OCI-LY3 (cell line): ENCODE measurements at regions not wholly inside any gene's neighbourhood (a gene's known extent, or its start where the extent isn't known, plus 50 kb on each side); places are given as distances from the start of the nearest gene placed in this dataset.

Source experiments
- H2AFZ ChIP-seq: fragments of 200-600, 300-600 bp; shearing (Covaris generic); 2 replicates; pipeline ENCODE4 v1.6.0; 2014; ENCODE audit warnings: antibody characterized with exemption, low read depth, low read length
- H3K27ac ChIP-seq: fragments of 200-600, 300-600 bp; sonication (generic); 2 replicates; pipeline ENCODE4 v1.5.1; 2014; ENCODE audit warnings: mild to moderate bottlenecking, low read length, moderate library complexity, mixed read lengths
- H3K27me3 ChIP-seq: fragments of 200-600, 300-600 bp; sonication (generic); 2 replicates; pipeline ENCODE4 v1.6.1; 2014; ENCODE audit warnings: low read depth, low read length, mixed read lengths
- H3K36me3 ChIP-seq: fragments of 200-600, 300-600 bp; sonication (generic); replicated peaks from 2 replicates; pipeline ENCODE3; 2014; ENCODE audit warnings: low read depth, low read length, mixed read lengths
- H3K4me1 ChIP-seq: fragments of 300-600, 200-600 bp; sonication (generic); 2 replicates; pipeline ENCODE4 v1.6.1; 2014; ENCODE audit warnings: low read length, mixed read lengths
- H3K4me2 ChIP-seq: fragments of 200-600, 300-600 bp; sonication (generic); 2 replicates; pipeline ENCODE4 v1.6.1; 2014; ENCODE audit warnings: low read length, mixed read lengths
- H3K4me3 ChIP-seq: fragments of 300-600, 200-600 bp; sonication (generic); 2 replicates; pipeline ENCODE4 v1.5.1; 2014; ENCODE audit warnings: antibody characterized with exemption, mild to moderate bottlenecking, low read length, moderate library complexity
- H3K79me2 ChIP-seq: fragments of 300-600, 200-600 bp; shearing (Covaris generic); 2 replicates; pipeline ENCODE4 v1.6.1; 2014; ENCODE audit warnings: mild to moderate bottlenecking, low read length, mixed read lengths
- H3K9ac ChIP-seq: fragments of 300-600, 200-600 bp; shearing (Covaris generic); 2 replicates; pipeline ENCODE4 v1.6.0; 2014; ENCODE audit warnings: mild to moderate bottlenecking, low read length, moderate library complexity
- H3K9me3 ChIP-seq: fragments of 200-600, 300-600 bp; shearing (Covaris generic); 2 replicates; pipeline ENCODE4 v1.6.1; 2014; ENCODE audit warnings: low read length, mixed read lengths; ENCODE audit not compliant: insufficient read depth
- H4K20me1 ChIP-seq: fragments of 200-600, 300-600 bp; sonication (generic); 2 replicates; pipeline ENCODE4 v1.6.1; 2016; ENCODE audit warnings: low read length, mixed read lengths; ENCODE audit not compliant: insufficient read depth
- EZH2phosphoT487 ChIP-seq: fragments of 200-600 bp; shearing (Covaris generic); IDR thresholded peaks from 2 replicates; pipeline ENCODE4 v1.6.1; 2018; ENCODE audit warnings: antibody characterized with exemption, mixed run types, low read depth
- TF ChIP-seq, protein P1 (sequence below): fragments of 200-600, 300-600 bp; sonication (generic); IDR thresholded peaks from 2 replicates; pipeline ENCODE4 v1.5.1; 2014; ENCODE audit warnings: antibody characterized with exemption, low read length, low read depth

- H3K9me3 ChIP-seq, result no peaks in the 10 kb centered on the region
- no peaks in the 10 kb centered on the region for H4K20me1 ChIP-seq
- TF ChIP-seq, protein P1, sequence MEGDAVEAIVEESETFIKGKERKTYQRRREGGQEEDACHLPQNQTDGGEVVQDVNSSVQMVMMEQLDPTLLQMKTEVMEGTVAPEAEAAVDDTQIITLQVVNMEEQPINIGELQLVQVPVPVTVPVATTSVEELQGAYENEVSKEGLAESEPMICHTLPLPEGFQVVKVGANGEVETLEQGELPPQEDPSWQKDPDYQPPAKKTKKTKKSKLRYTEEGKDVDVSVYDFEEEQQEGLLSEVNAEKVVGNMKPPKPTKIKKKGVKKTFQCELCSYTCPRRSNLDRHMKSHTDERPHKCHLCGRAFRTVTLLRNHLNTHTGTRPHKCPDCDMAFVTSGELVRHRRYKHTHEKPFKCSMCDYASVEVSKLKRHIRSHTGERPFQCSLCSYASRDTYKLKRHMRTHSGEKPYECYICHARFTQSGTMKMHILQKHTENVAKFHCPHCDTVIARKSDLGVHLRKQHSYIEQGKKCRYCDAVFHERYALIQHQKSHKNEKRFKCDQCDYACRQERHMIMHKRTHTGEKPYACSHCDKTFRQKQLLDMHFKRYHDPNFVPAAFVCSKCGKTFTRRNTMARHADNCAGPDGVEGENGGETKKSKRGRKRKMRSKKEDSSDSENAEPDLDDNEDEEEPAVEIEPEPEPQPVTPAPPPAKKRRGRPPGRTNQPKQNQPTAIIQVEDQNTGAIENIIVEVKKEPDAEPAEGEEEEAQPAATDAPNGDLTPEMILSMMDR, result no peak
- no peak for TF ChIP-seq EZH2phosphoT487
- H3K4me2 ChIP-seq, result no peak overlapping the region
- H3K27me3 ChIP-seq, result no peaks in the 10 kb centered on the region
- no peak overlapping the region for H2AFZ ChIP-seq
- no peak overlapping the region for H3K4me3 ChIP-seq
- no peaks in the 10 kb centered on the region for H3K4me1 ChIP-seq
- no peak overlapping the region for H3K27ac ChIP-seq
- no peaks in the 10 kb centered on the region for H3K36me3 ChIP-seq
- no peaks in the 10 kb centered on the region for H3K79me2 ChIP-seq
- H3K9ac ChIP-seq, result no peak overlapping the region
These were observed 593.9 kb downstream of the ANXA1 start for GRCh38 chr9:73745598-73745997.

DNA sequence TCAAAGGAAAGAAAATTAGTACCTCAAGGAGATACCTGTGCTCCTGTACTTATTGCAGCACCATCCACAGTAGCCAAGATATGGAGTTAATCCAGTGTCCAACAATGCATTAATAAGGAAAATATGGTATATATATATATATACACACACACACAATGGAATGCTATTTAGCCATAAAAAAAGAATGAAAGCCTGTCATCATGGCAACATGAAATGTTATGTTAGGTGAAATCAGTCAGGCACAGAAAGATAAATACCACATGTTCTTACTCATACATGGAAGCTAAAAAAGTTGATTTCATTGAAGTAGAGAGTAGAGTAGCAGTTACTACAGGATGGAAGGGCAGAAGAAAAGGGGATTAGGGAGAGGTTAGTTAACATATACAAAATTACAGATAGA lies 601.5 kb downstream of the ANXA1 start:
- Histone ChIP-seq H3K4me1 (no peaks in the 10 kb centered on the region), H3K36me3 (no peaks in the 10 kb centered on the region), H3K4me3 (no peak overlapping the region), H3K79me2 (no peaks in the 10 kb centered on the region), H3K27me3 (no peaks in the 10 kb centered on the region), H3K27ac (no peak overlapping the region), H3K9me3 (no peaks in the 10 kb centered on the region), H3K9ac (no peak overlapping the region), H2AFZ (no peak overlapping the region), H4K20me1 (no peaks in the 10 kb centered on the region), H3K4me2 (no peak overlapping the region)
- TF ChIP-seq, protein P1, result no peak
- TF ChIP-seq EZH2phosphoT487, result no peak

GRCh38 chr9:73761905-73762304 lies 610.2 kb downstream of the ANXA1 start:
- no peaks in the 10 kb centered on the region for H3K27me3 ChIP-seq
- no peaks in the 10 kb centered on the region for H3K36me3 ChIP-seq
- H2AFZ ChIP-seq, result no peak overlapping the region
- no peaks in the 10 kb centered on the region for H4K20me1 ChIP-seq
- no peak overlapping the region for H3K27ac ChIP-seq
- H3K4me1 ChIP-seq, result 0 out of 2 replicates have a peak, but pooled peaks cover 3% of the 10 kb centered on the region
- H3K9ac ChIP-seq, result no peak overlapping the region
- TF ChIP-seq, protein P1, result no peak
- TF ChIP-seq EZH2phosphoT487, result no peak
- H3K4me2 ChIP-seq, result no peak overlapping the region
- H3K9me3 ChIP-seq, result no peaks in the 10 kb centered on the region
- H3K79me2 ChIP-seq, result no peaks in the 10 kb centered on the region
- no peak overlapping the region for H3K4me3 ChIP-seq

DNA sequence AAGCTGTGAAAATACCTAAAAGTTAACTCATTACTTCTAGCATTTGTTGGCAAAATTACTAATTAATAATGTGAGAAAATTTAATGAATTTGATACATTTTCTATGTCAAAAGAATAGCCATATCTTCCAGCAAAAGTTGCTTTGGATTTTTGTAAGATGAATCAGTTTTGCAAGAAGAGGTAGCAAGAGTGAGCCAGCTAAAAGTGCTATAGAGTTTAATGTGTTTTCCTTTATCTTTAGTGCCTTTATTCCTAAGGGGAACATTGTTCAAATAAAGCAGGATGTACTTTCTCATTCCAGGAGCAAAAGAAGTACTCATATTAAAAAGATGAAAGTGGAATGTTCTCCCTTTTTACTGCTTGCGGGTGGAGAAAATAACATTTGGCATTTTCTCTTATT lies 622.2 kb downstream of the ANXA1 start:
- Histone ChIP-seq H3K9me3 (no peaks in the 10 kb centered on the region), H3K27ac (no peak overlapping the region), H3K27me3 (no peaks in the 10 kb centered on the region), H3K36me3 (no peaks in the 10 kb centered on the region), H3K79me2 (no peaks in the 10 kb centered on the region), H3K4me3 (no peak overlapping the region), H3K4me2 (no peak overlapping the region), H3K4me1 (no peaks in the 10 kb centered on the region), H3K9ac (no peak overlapping the region), H4K20me1 (no peaks in the 10 kb centered on the region), H2AFZ (no peak overlapping the region)
- TF ChIP-seq, protein P1, result no peak
- TF ChIP-seq EZH2phosphoT487, result no peak
